OCI-LY1 (cell line): ENCODE measurements at regions not wholly inside any gene's neighbourhood (a gene's known extent, or its start where the extent isn't known, plus 50 kb on each side); places are given as distances from the start of the nearest gene placed in this dataset.

ENCODE experiments used
- H2AFZ ChIP-seq: fragments of 200-600 bp; sonication (generic), shearing (Covaris generic); 2 replicates; pipeline ENCODE4 v1.6.0; 2014; ENCODE audit warnings: antibody characterized with exemption, mild to moderate bottlenecking, low read length
- H3F3A ChIP-seq: fragments of 200-600 bp; sonication (generic), shearing (Covaris generic); 2 replicates; pipeline ENCODE4 v1.6.0; 2014; ENCODE audit warnings: mild to moderate bottlenecking, antibody characterized with exemption, low read length, moderate library complexity; ENCODE audit not compliant: insufficient read depth
- H3K27ac ChIP-seq: fragments of 200-600 bp; sonication (generic); 2 replicates; pipeline ENCODE4 v1.5.1; 2014; ENCODE audit warnings: low read length, mixed run types, mild to moderate bottlenecking, low read depth; ENCODE audit not compliant: poor library complexity, severe bottlenecking
- H3K27me3 ChIP-seq: fragments of 200-600 bp; sonication (generic); 2 replicates; pipeline ENCODE4 v1.6.0; 2014; ENCODE audit warnings: antibody characterized with exemption, mild to moderate bottlenecking, low read length, moderate library complexity; ENCODE audit not compliant: insufficient read depth
- H3K36me3 ChIP-seq: fragments of 200-600 bp; sonication (generic); 2 replicates; pipeline ENCODE4 v1.6.1; 2014; ENCODE audit warnings: mild to moderate bottlenecking, antibody characterized with exemption, low read length, moderate library complexity, mixed read lengths; ENCODE audit not compliant: insufficient read depth
- H3K4me1 ChIP-seq: fragments of 200-600 bp; sonication (generic); 2 replicates; pipeline ENCODE4 v1.5.1; 2014; ENCODE audit warnings: mild to moderate bottlenecking, low read length, moderate library complexity; ENCODE audit not compliant: insufficient read depth, severe bottlenecking
- H3K4me2 ChIP-seq: fragments of 200-600 bp; sonication (generic), shearing (Covaris generic); 2 replicates; pipeline ENCODE4 v1.6.1; 2014; ENCODE audit warnings: low read length
- H3K4me3 ChIP-seq: fragments of 200-600 bp; sonication (generic); 2 replicates; pipeline ENCODE4 v1.5.1; 2014; ENCODE audit warnings: low read length, low read depth, mild to moderate bottlenecking, mixed read lengths; ENCODE audit not compliant: poor library complexity, severe bottlenecking
- H3K79me2 ChIP-seq: fragments of 200-600 bp; shearing (Covaris generic); 2 replicates; pipeline ENCODE4 v1.6.1; 2016; ENCODE audit warnings: mixed run types, low read length, mixed read lengths; ENCODE audit not compliant: insufficient read depth
- H3K9ac ChIP-seq: fragments of 200-600 bp; sonication (generic), shearing (Covaris generic); 2 replicates; pipeline ENCODE4 v1.6.1; 2014; ENCODE audit warnings: mild to moderate bottlenecking, low read length, mixed read lengths
- H3K9me2 ChIP-seq: fragments of 200-600 bp; sonication (generic), shearing (Covaris generic); 2 replicates; pipeline ENCODE4 v1.6.1; 2014; ENCODE audit warnings: low read depth, mild to moderate bottlenecking, low read length, mixed read lengths
- H3K9me3 ChIP-seq: fragments of 200-600 bp; shearing (Covaris generic); 2 replicates; pipeline ENCODE4 v1.6.1; 2014; ENCODE audit warnings: low read length, mixed read lengths
- H4K20me1 ChIP-seq: fragments of 200-600 bp; sonication (generic), shearing (Covaris generic); 2 replicates; pipeline ENCODE4 v1.6.0; 2016; ENCODE audit warnings: mild to moderate bottlenecking, low read length; ENCODE audit not compliant: insufficient read depth
- CTCF ChIP-seq: fragments of 200-600 bp; sonication (generic), shearing (Covaris generic); IDR thresholded peaks from 2 replicates; pipeline ENCODE4 v1.5.1; 2017; ENCODE audit warnings: mild to moderate bottlenecking, antibody characterized with exemption, low read length, moderate library complexity, mixed read lengths
- EZH2 ChIP-seq: fragments of 200-600 bp; sonication (generic), shearing (Covaris generic); IDR thresholded peaks from 2 replicates; pipeline ENCODE4 v1.8.0; 2017; ENCODE audit warnings: borderline replicate concordance, mixed run types, mild to moderate bottlenecking, antibody characterized with exemption, low read length, moderate library complexity, mixed read lengths

- no peaks in the 10 kb centered on the region for H4K20me1 ChIP-seq
- no peaks in the 10 kb centered on the region for H3K27me3 ChIP-seq
- H3K4me3 ChIP-seq: no peak overlapping the region
- H3K4me2 ChIP-seq: no peak overlapping the region
- no peaks in the 10 kb centered on the region for H3K4me1 ChIP-seq
- H3F3A ChIP-seq: no peaks in the 10 kb centered on the region
- H2AFZ ChIP-seq: no peak overlapping the region
- H3K9me3 ChIP-seq: no peaks in the 10 kb centered on the region
- no peak overlapping the region for H3K9ac ChIP-seq
- TF ChIP-seq EZH2 (no peak), CTCF (no peak)
- no peaks in the 10 kb centered on the region for H3K36me3 ChIP-seq
- H3K9me2 ChIP-seq: no peaks in the 10 kb centered on the region
- no peaks in the 10 kb centered on the region for H3K79me2 ChIP-seq
- H3K27ac ChIP-seq: no peak overlapping the region
Measured at GRCh38 chr2:37836270-37836669, 88.8 kb upstream of the RMDN2 start.

- TF ChIP-seq CTCF (no peak), EZH2 (no peak)
- H3K4me2 ChIP-seq: no peak overlapping the region
- H3K9me2 ChIP-seq: no peaks in the 10 kb centered on the region
Measured at GRCh38 chr2:37836711-37837110, 88.4 kb upstream of the RMDN2 start.

GRCh38 chr2:37837628-37838328 is 87.3 kb upstream of the RMDN2 start:
- Histone ChIP-seq H2AFZ (no peak overlapping the region), H3K9ac (no peak overlapping the region), H3K9me2 (no peaks in the 10 kb centered on the region), H3K4me1 (no peaks in the 10 kb centered on the region), H3K9me3 (no peaks in the 10 kb centered on the region), H3K27me3 (no peaks in the 10 kb centered on the region), H3F3A (no peaks in the 10 kb centered on the region), H3K79me2 (no peaks in the 10 kb centered on the region), H3K4me2 (no peak overlapping the region), H3K27ac (no peak overlapping the region), H3K36me3 (no peaks in the 10 kb centered on the region), H3K4me3 (no peak overlapping the region), H4K20me1 (no peaks in the 10 kb centered on the region)
- no peak for TF ChIP-seq EZH2
- TF ChIP-seq CTCF: no peak

More at GRCh38 chr2:37836711-37837110, 88.4 kb upstream of the RMDN2 start:
- Histone ChIP-seq H3K4me3 (no peak overlapping the region), H3K9me3 (no peaks in the 10 kb centered on the region), H4K20me1 (no peaks in the 10 kb centered on the region), H3K4me1 (no peaks in the 10 kb centered on the region), H3K27ac (no peak overlapping the region), H3K9ac (no peak overlapping the region), H3F3A (no peaks in the 10 kb centered on the region), H3K27me3 (no peaks in the 10 kb centered on the region), H3K79me2 (no peaks in the 10 kb centered on the region), H2AFZ (no peak overlapping the region), H3K36me3 (no peaks in the 10 kb centered on the region)
